ENCODE measurements at regions not wholly inside any gene's neighbourhood (a gene's known extent, or its start where the extent isn't known, plus 50 kb on each side); places are given as distances from the start of the nearest gene placed in this dataset.

DNA sequence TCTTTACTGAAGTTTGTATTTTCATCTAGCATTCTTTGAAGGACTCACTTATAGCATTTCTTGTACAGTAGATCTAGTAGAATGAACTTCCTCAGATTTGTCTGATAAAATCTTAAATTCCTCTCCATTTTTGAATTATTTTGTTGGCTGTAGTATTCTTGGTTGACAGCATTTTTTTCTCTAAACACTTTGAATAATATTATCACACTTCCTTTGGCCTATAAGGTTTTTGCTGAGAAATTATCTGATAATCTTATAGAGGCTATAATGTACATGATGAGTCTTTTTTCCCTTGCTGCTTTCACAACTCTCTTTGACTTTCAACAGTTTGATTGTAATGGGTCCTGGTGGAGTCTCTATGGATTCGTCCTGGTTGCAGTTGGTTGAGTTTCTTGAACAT, 169.5 kb downstream of the NOL4 start:
- TF ChIP-seq CTCF (IDR thresholded peaks at IDR 0.05) (no peak), ZFX (IDR thresholded peaks at IDR 0.05; ENCODE audit: borderline replicate concordance) (no peak)
